ENCODE measurements at regions not wholly inside any gene's neighbourhood (a gene's known extent, or its start where the extent isn't known, plus 50 kb on each side); places are given as distances from the start of the nearest gene placed in this dataset.
"Not testable (repeated sequence)": the region's sequence is repeated elsewhere in the genome, so short reads cannot be mapped to it uniquely, and the experiment has no call there.

DNA sequence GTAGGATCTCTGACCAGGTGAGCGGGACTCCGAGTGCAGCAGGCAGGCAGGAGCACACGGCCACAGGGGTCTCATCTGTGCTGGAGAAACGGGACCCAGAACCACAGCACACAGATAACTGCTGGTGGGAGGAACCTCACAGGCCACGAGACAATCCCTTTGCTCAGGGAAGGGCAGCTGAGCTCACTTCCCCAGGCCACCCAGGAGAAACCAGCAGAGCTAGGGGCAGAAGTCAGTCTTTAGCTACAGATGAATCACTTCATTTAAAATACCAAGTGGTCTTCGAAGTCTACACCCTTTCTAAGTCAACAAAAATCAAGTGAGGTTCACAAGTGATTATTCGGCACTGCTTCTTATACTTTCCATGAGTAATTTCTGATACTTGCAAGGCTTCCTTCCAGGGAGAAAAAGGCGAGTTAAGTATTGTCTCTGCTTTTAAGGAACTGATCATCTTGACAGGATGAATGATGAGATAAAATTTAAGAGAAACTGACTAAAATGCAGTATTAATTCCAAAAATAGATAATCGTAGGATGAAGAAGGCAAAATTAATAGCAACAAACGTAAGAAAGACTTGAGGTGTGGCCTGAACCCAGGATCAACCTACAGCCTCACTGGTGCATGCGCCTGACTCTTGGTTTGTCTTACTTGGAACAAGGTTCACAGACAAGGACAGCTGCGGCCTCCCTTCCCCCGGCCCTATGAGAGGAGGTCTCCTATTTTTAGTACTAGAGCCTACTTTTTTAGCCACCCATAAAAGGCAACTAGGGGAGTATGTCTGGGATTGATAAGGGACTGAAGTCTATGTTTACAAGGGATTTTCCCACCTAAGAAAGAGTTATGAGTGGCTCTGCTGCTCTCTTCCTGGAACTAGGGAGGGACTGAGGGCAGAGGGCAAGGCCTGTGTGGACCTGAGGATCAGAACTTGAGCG lies 233.6 kb downstream of the TTLL2 start:
- H3K27ac ChIP-seq (ENCODE audit: low read depth, low read length, severe bottlenecking) = peak overlapping the region; percentile 25

GRCh38 chr6:167559675-167560479 lies 235.0 kb downstream of the TTLL2 start:
- Histone ChIP-seq H3K36me3 (ENCODE audit: control insufficient read depth, insufficient read depth, low read length) (no peaks in the 10 kb centered on the region), H3K9me3 (ENCODE audit: control insufficient read depth, low read length) (no peaks in the 10 kb centered on the region), H3K27ac (ENCODE audit: low read depth, low read length, severe bottlenecking) (no peak overlapping the region), H3K4me3 (ENCODE audit: extremely low read depth, insufficient read depth, low read length, poor library complexity, severe bottlenecking) (no peak overlapping the region), H3K4me1 (ENCODE audit: control insufficient read depth, insufficient read depth, low read length, poor library complexity, severe bottlenecking) (peaks cover 11% of the 10 kb centered on the region)
- 85 to 86% methylated on average over 14 of the region's 15 CpGs for WGBS, 2 experiments (ENCODE audit: insufficient coverage in 2 of 2)

More for the DNA sequence above, 233.6 kb downstream of the TTLL2 start:
- no peak overlapping the region for H3K4me3 ChIP-seq (ENCODE audit: extremely low read depth, insufficient read depth, low read length, poor library complexity, severe bottlenecking)
- no peaks in the 10 kb centered on the region for H3K9me3 ChIP-seq (ENCODE audit: control insufficient read depth, low read length)
- WGBS, 2 experiments (ENCODE audit: insufficient coverage in 2 of 2) = 92 to 93% methylated on average over 7 to 9 of the region's 14 CpGs
- peaks cover 11% of the 10 kb centered on the region for H3K4me1 ChIP-seq (ENCODE audit: control insufficient read depth, insufficient read depth, low read length, poor library complexity, severe bottlenecking)
- H3K36me3 ChIP-seq (ENCODE audit: control insufficient read depth, insufficient read depth, low read length) = no peaks in the 10 kb centered on the region

- 93 to 96% methylated on average over 9 to 10 of the region's 13 CpGs for WGBS, 2 experiments (ENCODE audit: insufficient coverage in 2 of 2)
- H3K4me3 ChIP-seq (ENCODE audit: extremely low read depth, insufficient read depth, low read length, poor library complexity, severe bottlenecking) = no peak overlapping the region
- H3K27ac ChIP-seq (ENCODE audit: low read depth, low read length, severe bottlenecking) = no peak overlapping the region
- H3K4me1 ChIP-seq (ENCODE audit: control insufficient read depth, insufficient read depth, low read length, poor library complexity, severe bottlenecking) = peaks cover 14% of the 10 kb centered on the region
- H3K36me3 ChIP-seq (ENCODE audit: control insufficient read depth, insufficient read depth, low read length) = no peaks in the 10 kb centered on the region
- H3K9me3 ChIP-seq (ENCODE audit: control insufficient read depth, low read length) = no peaks in the 10 kb centered on the region
These were observed 236.0 kb downstream of the TTLL2 start for GRCh38 chr6:167560673-167561569.

DNA sequence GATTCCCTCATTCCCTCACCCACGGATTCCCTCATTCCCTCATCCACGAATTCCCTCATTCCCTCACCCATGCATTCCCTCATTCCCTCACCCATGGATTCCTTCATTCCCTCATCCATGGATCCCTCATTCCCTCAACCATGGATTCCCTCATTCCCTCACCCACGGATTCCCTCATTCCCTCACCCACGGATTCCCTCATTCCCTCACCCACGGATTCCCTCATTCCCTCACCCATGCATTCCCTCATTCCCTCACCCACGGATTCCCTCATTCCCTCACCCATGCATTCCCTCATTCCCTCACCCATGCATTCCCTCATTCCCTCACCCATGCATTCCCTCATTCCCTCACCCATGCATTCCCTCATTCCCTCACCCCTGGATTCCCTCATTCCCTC lies 238.0 kb downstream of the TTLL2 start:
- not testable (repeated sequence) for H3K9me3 ChIP-seq (ENCODE audit: control insufficient read depth, low read length); H3K4me3 ChIP-seq (ENCODE audit: extremely low read depth, insufficient read depth, low read length, poor library complexity, severe bottlenecking); H3K36me3 ChIP-seq (ENCODE audit: control insufficient read depth, insufficient read depth, low read length); H3K27ac ChIP-seq (ENCODE audit: low read depth, low read length, severe bottlenecking)
- H3K4me1 ChIP-seq (ENCODE audit: control insufficient read depth, insufficient read depth, low read length, poor library complexity, severe bottlenecking) = peaks cover 19% of the 10 kb centered on the region
- 82 to 92% methylated on average over 5 of the region's 6 CpGs for WGBS, 2 experiments (ENCODE audit: insufficient coverage in 2 of 2)

DNA sequence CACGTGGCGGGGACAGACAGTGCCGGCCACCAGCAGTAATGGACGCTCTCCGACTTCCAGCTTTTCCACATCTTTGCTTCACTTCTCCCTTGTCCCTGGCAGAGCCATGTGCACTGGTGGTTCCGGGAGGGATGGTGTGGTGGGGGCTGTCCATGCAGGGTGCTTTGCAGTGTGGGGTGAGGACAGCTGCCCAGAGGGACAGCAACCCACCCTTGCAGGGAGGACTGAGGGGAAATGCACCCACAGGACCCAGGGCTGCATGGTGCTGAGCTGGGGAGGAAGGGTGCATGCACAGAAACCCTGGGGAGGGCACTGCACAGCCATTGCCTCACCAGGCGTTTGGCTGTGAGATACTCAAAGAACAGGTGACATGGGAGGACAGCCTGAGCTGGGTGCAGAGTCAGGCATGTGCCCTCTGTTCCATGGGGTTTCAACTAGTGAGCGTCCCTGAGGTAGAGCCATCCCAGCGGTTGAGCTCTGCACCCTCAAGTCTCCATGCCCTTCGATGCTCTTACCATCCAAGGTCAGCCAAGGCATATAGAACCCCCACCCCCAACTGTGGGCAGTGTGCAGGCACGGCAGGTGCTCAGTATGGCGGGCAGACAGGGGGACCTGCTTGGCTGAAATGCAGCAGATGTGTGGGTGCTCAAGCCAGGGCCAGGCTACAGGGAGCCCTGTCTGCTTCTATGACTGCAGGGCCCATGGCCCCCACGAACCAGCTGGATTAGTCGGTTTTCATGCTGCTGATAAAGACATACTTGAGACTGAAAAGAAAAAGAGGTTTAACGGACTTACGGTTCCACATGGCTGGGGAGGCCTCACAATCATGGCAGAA lies 239.7 kb downstream of the TTLL2 start:
- WGBS, 2 experiments (ENCODE audit: insufficient coverage in 2 of 2) = 89 to 96% methylated on average over 8 to 9 of the region's 16 CpGs
- Histone ChIP-seq H3K27ac (ENCODE audit: low read depth, low read length, severe bottlenecking) (no peak overlapping the region), H3K4me3 (ENCODE audit: extremely low read depth, insufficient read depth, low read length, poor library complexity, severe bottlenecking) (no peak overlapping the region), H3K36me3 (ENCODE audit: control insufficient read depth, insufficient read depth, low read length) (no peaks in the 10 kb centered on the region), H3K4me1 (ENCODE audit: control insufficient read depth, insufficient read depth, low read length, poor library complexity, severe bottlenecking) (peaks cover 11% of the 10 kb centered on the region), H3K9me3 (ENCODE audit: control insufficient read depth, low read length) (no peaks in the 10 kb centered on the region)

GRCh38 chr6:167565388-167565787 lies 240.5 kb downstream of the TTLL2 start:
- Histone ChIP-seq H3K4me3 (ENCODE audit: extremely low read depth, insufficient read depth, low read length, poor library complexity, severe bottlenecking) (no peak overlapping the region), H3K36me3 (ENCODE audit: control insufficient read depth, insufficient read depth, low read length) (no peaks in the 10 kb centered on the region), H3K27ac (ENCODE audit: low read depth, low read length, severe bottlenecking) (no peak overlapping the region), H3K4me1 (ENCODE audit: control insufficient read depth, insufficient read depth, low read length, poor library complexity, severe bottlenecking) (peaks cover 9% of the 10 kb centered on the region), H3K9me3 (ENCODE audit: control insufficient read depth, low read length) (no peaks in the 10 kb centered on the region)
- WGBS, 2 experiments (ENCODE audit: insufficient coverage in 2 of 2) = 93% methylated on average over 2 of the region's 3 CpGs

- no peak overlapping the region for H3K4me3 ChIP-seq (ENCODE audit: extremely low read depth, insufficient read depth, low read length, poor library complexity, severe bottlenecking)
- no peak overlapping the region for H3K27ac ChIP-seq (ENCODE audit: low read depth, low read length, severe bottlenecking)
- 86 to 87% methylated on average over 11 to 18 of the region's 18 CpGs for WGBS, 2 experiments (ENCODE audit: insufficient coverage in 2 of 2)
- no peaks in the 10 kb centered on the region for H3K36me3 ChIP-seq (ENCODE audit: control insufficient read depth, insufficient read depth, low read length)
- no peaks in the 10 kb centered on the region for H3K9me3 ChIP-seq (ENCODE audit: control insufficient read depth, low read length)
- peaks cover 9% of the 10 kb centered on the region for H3K4me1 ChIP-seq (ENCODE audit: control insufficient read depth, insufficient read depth, low read length, poor library complexity, severe bottlenecking)
These were observed 241.2 kb downstream of the TTLL2 start for GRCh38 chr6:167565884-167566599.

DNA sequence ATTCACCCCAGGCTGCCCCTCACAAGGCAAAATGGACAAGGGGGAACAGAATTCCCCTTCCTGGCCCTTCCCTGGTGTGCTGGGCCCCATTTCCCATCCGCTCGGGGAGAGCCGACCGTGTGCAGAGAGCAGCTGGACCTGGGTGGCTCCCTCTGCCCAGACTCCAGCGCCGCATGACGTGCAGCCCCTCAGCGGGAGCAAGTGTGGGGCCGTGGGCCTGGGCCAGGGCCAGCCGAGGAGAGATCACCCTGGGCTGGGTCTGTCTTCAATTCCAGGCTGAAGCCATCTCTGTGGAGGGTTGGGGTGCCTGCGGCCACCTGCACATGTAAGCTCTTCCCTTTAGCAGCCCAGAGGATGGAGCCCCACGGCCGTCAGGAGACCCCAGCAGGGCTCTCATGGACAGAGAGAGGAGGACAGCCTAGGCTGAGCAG lies 241.8 kb downstream of the TTLL2 start:
- Histone ChIP-seq H3K4me1 (ENCODE audit: control insufficient read depth, insufficient read depth, low read length, poor library complexity, severe bottlenecking) (peaks cover 9% of the 10 kb centered on the region), H3K36me3 (ENCODE audit: control insufficient read depth, insufficient read depth, low read length) (no peaks in the 10 kb centered on the region), H3K4me3 (ENCODE audit: extremely low read depth, insufficient read depth, low read length, poor library complexity, severe bottlenecking) (no peak overlapping the region), H3K9me3 (ENCODE audit: control insufficient read depth, low read length) (no peaks in the 10 kb centered on the region), H3K27ac (ENCODE audit: low read depth, low read length, severe bottlenecking) (no peak overlapping the region)
- whole genome bisulfite sequencing, 2 experiments (ENCODE audit: insufficient coverage in 2 of 2) = 88 to 92% methylated on average over 9 of the region's 13 CpGs

All from mesodermal cell (in vitro differentiated cells).